Activated CD8-positive, alpha-beta T cell treated with anti-CD3 and anti-CD28 coated beads, Interleukin-2, amount 10 ng/mL, durations not matched to agents 7 days and 5 days (primary cell): ENCODE measurements at regions not wholly inside any gene's neighbourhood (a gene's known extent, or its start where the extent isn't known, plus 50 kb on each side); places are given as distances from the start of the nearest gene placed in this dataset.

Experiments used
- ATAC-seq: fragments of 150-1000 bp; cut with Tn5 transposase; one replicate; pipeline ENCODE4 v1.10.0; 2021; ENCODE audit warnings: moderate library complexity
- CTCF ChIA-PET: fragments of 350-600 bp; sonication (Branson Sonifier 250); formaldehyde crosslinking; loops from one replicate; lab custom pipeline; 2021; ENCODE audit warnings: antibody characterized with exemption; lab: Charles Lee
- POLR2A ChIA-PET: fragments of 350-600 bp; sonication (Branson Sonifier 250); formaldehyde crosslinking; loops from one replicate; lab custom pipeline; 2021; ENCODE audit warnings: antibody characterized with exemption; lab: Charles Lee
- DNase-seq: peaks from one replicate; pipeline ENCODE4 v3.0.0-alpha.2; 2020
- H3K27ac Mint-ChIP-seq: one replicate; pipeline ENCODE4 v1.8.0; 2021; ENCODE audit warnings: mild to moderate bottlenecking, mixed read lengths
- H3K27me3 Mint-ChIP-seq: one replicate; pipeline ENCODE4 v1.8.0; 2021; ENCODE audit warnings: low read depth, mixed read lengths
- H3K36me3 Mint-ChIP-seq: one replicate; pipeline ENCODE4 v1.8.0; 2021; ENCODE audit warnings: low read depth, mixed read lengths
- H3K4me1 Mint-ChIP-seq: one replicate; pipeline ENCODE4 v1.8.0; 2021; ENCODE audit warnings: low read depth, mixed read lengths
- H3K4me3 Mint-ChIP-seq: one replicate; pipeline ENCODE4 v1.8.0; 2021; ENCODE audit warnings: mild to moderate bottlenecking, mixed read lengths
- H3K9me3 Mint-ChIP-seq: one replicate; pipeline ENCODE4 v1.8.0; 2022; ENCODE audit warnings: mixed read lengths; ENCODE audit not compliant: insufficient read depth

DNA sequence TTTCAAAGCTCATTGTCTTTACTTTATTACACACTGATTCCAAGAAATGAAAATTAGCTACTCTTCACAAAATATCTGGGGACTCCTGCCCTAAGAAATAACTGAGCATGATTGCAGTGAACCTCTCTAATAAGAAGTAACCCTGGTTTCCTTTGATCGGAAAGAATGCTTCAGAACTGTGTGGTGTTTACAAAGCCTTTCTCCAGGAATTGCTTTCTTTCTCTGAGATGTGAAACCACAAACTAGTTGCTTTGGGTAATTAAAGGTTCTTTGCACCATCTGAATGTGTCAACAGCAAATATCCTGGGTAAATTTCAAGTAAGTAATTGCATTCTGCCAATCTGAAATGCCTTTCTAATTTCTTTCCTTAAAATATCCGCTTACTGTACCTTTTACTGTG lies 292.9 kb upstream of the SLIT2 start:
- peaks cover 12% of the 10 kb centered on the region for H3K9me3 Mint-ChIP-seq
- H3K4me1 Mint-ChIP-seq: no peaks in the 10 kb centered on the region
- ATAC-seq (no peak), DNase-seq (no peak)
- H3K36me3 Mint-ChIP-seq: no peaks in the 10 kb centered on the region
- CTCF ChIA-PET: no interaction called here
- POLR2A ChIA-PET: no interaction called here
- H3K27me3 Mint-ChIP-seq: no peaks in the 10 kb centered on the region
- H3K4me3 Mint-ChIP-seq: no peak overlapping the region
- no peak overlapping the region for H3K27ac Mint-ChIP-seq

DNA sequence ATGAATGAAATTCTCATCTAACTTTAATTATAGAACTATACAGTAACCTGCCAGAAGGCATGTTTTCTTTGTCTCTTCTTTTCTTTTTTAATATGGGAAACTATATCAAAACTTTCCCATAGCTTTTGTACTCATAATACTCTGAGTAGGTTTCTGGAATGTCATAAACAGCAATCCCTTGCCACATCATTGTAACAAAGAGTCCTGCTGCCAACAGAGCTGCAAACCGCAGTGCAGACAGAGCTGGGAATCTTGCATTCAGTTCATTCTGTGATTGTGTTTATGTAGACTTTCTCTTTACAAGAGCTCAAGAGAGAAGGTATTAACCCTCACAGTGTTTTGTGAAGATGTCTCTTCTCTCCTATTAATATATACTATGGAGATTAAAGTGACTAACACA lies 304.4 kb upstream of the SLIT2 start:
- ATAC-seq (no peak), DNase-seq (no peak)
- no peaks in the 10 kb centered on the region for H3K9me3 Mint-ChIP-seq
- H3K27ac Mint-ChIP-seq: no peak overlapping the region
- H3K4me3 Mint-ChIP-seq: no peak overlapping the region
- H3K4me1 Mint-ChIP-seq: no peaks in the 10 kb centered on the region
- POLR2A ChIA-PET: no interaction called here
- no peaks in the 10 kb centered on the region for H3K36me3 Mint-ChIP-seq
- H3K27me3 Mint-ChIP-seq: no peaks in the 10 kb centered on the region
- CTCF ChIA-PET: no interaction called here

GRCh38 chr4:19945979-19946380 lies 305.7 kb upstream of the SLIT2 start:
- Mint-ChIP-seq H3K27ac (no peak overlapping the region), H3K4me3 (no peak overlapping the region), H3K36me3 (no peaks in the 10 kb centered on the region), H3K9me3 (no peaks in the 10 kb centered on the region), H3K27me3 (no peaks in the 10 kb centered on the region), H3K4me1 (no peaks in the 10 kb centered on the region)
- ChIA-PET CTCF (no interaction called here), POLR2A (no interaction called here)
- DNase-seq (no peak), ATAC-seq (no peak)

GRCh38 chr4:19945501-19945900 lies 306.2 kb upstream of the SLIT2 start:
- CTCF ChIA-PET: no interaction called here
- H3K4me3 Mint-ChIP-seq: no peak overlapping the region
- POLR2A ChIA-PET: no interaction called here

DNA sequence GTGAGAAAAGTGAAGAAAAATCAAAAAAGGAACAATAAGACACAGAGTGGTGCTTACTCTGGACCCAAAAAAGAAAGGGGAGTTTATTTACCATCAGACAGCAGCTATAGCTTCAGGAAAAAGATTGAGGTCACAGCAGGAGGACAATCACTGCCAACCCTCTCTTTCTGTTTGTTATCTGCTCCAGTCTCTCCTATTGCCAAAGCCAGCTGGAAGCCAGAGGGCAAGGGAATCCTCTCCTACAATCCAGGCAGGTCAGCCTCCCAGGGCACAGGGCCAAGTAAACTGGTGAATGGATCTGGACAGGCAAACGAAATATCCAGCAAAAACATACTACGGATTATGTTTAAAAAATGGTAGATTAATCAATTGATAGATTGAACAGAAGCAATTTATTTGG lies 306.9 kb upstream of the SLIT2 start:
- Mint-ChIP-seq H3K4me1 (no peaks in the 10 kb centered on the region), H3K9me3 (no peaks in the 10 kb centered on the region), H3K36me3 (no peaks in the 10 kb centered on the region), H3K27me3 (no peaks in the 10 kb centered on the region), H3K4me3 (no peak overlapping the region), H3K27ac (no peak overlapping the region)
- DNase-seq: no peak
- ChIA-PET POLR2A (no interaction called here), CTCF (no interaction called here)
- ATAC-seq: no peak

More at GRCh38 chr4:19945501-19945900, 306.2 kb upstream of the SLIT2 start:
- no peaks in the 10 kb centered on the region for H3K36me3 Mint-ChIP-seq
- no peak overlapping the region for H3K27ac Mint-ChIP-seq
- no peak for ATAC-seq
- H3K27me3 Mint-ChIP-seq: no peaks in the 10 kb centered on the region
- no peaks in the 10 kb centered on the region for H3K9me3 Mint-ChIP-seq
- no peaks in the 10 kb centered on the region for H3K4me1 Mint-ChIP-seq
- DNase-seq: no peak

GRCh38 chr4:19944251-19944650 lies 307.5 kb upstream of the SLIT2 start:
- Mint-ChIP-seq H3K27me3 (no peaks in the 10 kb centered on the region), H3K9me3 (no peaks in the 10 kb centered on the region), H3K27ac (no peak overlapping the region), H3K4me3 (no peak overlapping the region), H3K36me3 (no peaks in the 10 kb centered on the region), H3K4me1 (no peaks in the 10 kb centered on the region)
- ATAC-seq (no peak), DNase-seq (no peak)
- ChIA-PET POLR2A (no interaction called here), CTCF (no interaction called here)

GRCh38 chr4:19941434-19941833 lies 310.3 kb upstream of the SLIT2 start:
- Mint-ChIP-seq H3K9me3 (no peaks in the 10 kb centered on the region), H3K4me3 (no peak overlapping the region), H3K27ac (no peak overlapping the region), H3K36me3 (no peaks in the 10 kb centered on the region), H3K4me1 (no peaks in the 10 kb centered on the region), H3K27me3 (no peaks in the 10 kb centered on the region)
- CTCF ChIA-PET: no interaction called here
- ATAC-seq (no peak), DNase-seq (no peak)
- POLR2A ChIA-PET: no interaction called here

DNA sequence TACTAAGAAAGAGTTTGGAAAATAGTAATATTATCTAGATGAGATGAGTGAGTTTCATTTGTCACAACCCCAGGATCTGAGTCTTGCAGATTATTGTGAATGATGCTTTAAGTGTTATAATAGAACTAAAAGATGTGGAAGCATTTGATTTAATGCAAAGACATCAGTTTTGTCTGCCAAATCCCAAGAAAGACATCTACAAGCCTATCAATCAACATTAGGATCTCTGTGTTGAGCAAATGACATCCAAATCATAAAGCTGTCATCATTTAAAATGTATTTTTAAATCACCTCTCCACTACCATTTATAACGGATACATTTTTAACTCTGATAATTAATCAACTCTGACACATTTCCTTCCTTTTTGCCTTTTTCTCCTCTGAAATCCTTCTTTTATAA lies 310.8 kb upstream of the SLIT2 start:
- Mint-ChIP-seq H3K27ac (no peak overlapping the region), H3K27me3 (no peaks in the 10 kb centered on the region), H3K36me3 (no peaks in the 10 kb centered on the region), H3K4me3 (no peak overlapping the region), H3K4me1 (no peaks in the 10 kb centered on the region), H3K9me3 (no peaks in the 10 kb centered on the region)
- DNase-seq (no peak), ATAC-seq (no peak)
- ChIA-PET CTCF (no interaction called here), POLR2A (no interaction called here)

DNA sequence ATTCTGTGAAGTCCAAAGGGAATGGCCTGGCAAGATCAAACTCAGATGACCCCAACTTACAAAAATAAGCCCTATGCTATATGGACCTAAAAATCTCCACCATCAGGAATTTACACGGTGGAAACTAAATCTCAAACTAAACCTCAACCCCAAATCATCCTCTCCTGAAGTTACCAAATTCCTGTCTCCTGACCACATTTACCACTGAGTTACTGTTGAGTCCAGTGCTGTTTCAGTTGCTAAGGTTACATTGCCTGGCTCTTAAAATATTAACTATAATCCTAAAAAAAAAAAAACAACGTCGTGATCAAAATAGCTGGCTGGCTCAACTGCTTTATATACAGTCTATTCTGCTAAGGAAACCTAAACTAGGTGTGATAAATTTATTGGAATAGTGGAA lies 315.2 kb upstream of the SLIT2 start:
- ATAC-seq (no peak), DNase-seq (no peak)
- POLR2A ChIA-PET: no interaction called here
- H3K36me3 Mint-ChIP-seq: no peaks in the 10 kb centered on the region
- CTCF ChIA-PET: no interaction called here
- H3K27me3 Mint-ChIP-seq: no peaks in the 10 kb centered on the region
- H3K27ac Mint-ChIP-seq: no peak overlapping the region
- no peaks in the 10 kb centered on the region for H3K4me1 Mint-ChIP-seq
- H3K9me3 Mint-ChIP-seq: peaks cover 5% of the 10 kb centered on the region
- no peak overlapping the region for H3K4me3 Mint-ChIP-seq

- Mint-ChIP-seq H3K36me3 (no peaks in the 10 kb centered on the region), H3K27ac (no peak overlapping the region)
Measured at GRCh38 chr4:19930742-19931141, 321.0 kb upstream of the SLIT2 start.

DNA sequence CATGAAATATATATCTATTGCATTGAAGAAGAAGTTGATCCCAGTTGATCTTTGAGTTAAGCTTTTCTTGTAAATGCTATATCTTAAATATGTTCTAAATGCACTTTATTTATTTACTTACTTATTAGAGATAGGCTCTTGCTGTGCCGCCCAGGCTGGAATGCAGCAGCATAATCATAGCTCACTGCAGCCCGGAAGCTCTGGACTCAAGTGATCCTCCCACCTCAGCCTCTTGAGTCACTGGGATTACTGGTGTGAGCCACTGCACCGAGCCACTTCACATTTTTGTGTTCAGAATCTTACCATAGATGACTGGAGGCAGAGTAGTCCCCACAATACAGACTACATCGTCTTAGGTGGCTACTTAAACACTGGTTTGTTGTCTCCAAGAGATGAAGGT lies 324.3 kb upstream of the SLIT2 start:
- H3K9me3 Mint-ChIP-seq: peaks cover 6% of the 10 kb centered on the region
- H3K4me3 Mint-ChIP-seq: no peak overlapping the region
- no peak for ATAC-seq
- no peaks in the 10 kb centered on the region for H3K27me3 Mint-ChIP-seq
- DNase-seq: no peak
- no peak overlapping the region for H3K27ac Mint-ChIP-seq
- ChIA-PET POLR2A (interaction anchor here (0.6 kb wide), 1 partner anchor 46 kb away, joined by 3 read pairs; no protein-coding TSS in a partner anchor), CTCF (no interaction called here)
- no peaks in the 10 kb centered on the region for H3K4me1 Mint-ChIP-seq
- H3K36me3 Mint-ChIP-seq: no peaks in the 10 kb centered on the region

More at GRCh38 chr4:19930742-19931141, 321.0 kb upstream of the SLIT2 start:
- ChIA-PET POLR2A (no interaction called here), CTCF (no interaction called here)
- H3K4me1 Mint-ChIP-seq: no peaks in the 10 kb centered on the region
- H3K9me3 Mint-ChIP-seq: peaks cover 6% of the 10 kb centered on the region
- no peak overlapping the region for H3K4me3 Mint-ChIP-seq
- ATAC-seq (no peak), DNase-seq (no peak)
- H3K27me3 Mint-ChIP-seq: no peaks in the 10 kb centered on the region

GRCh38 chr4:19925516-19925915 lies 326.2 kb upstream of the SLIT2 start:
- DNase-seq (no peak), ATAC-seq (no peak)
- Mint-ChIP-seq H3K4me1 (no peaks in the 10 kb centered on the region), H3K9me3 (no peaks in the 10 kb centered on the region), H3K27ac (no peak overlapping the region), H3K4me3 (no peak overlapping the region), H3K36me3 (no peaks in the 10 kb centered on the region), H3K27me3 (no peaks in the 10 kb centered on the region)
- ChIA-PET POLR2A (no interaction called here), CTCF (no interaction called here)

DNA sequence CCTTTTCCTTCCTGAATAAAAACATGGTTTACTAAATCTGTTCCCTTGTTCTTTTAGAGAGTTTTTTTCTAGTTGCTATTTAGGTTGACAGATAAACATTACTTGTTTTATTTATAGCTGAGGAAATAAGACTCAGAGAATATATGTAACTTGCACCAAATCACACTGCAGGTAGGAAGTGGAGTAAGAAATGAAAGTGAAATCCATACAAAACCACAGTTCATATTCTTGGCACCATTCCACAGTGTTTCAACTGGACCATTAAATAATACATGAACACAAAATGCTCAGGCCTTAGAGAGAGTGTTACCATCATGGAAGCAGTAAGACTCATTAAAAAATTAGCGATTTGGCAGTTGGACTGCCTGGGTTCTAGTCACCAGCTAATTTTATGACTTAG lies 326.9 kb upstream of the SLIT2 start:
- CTCF ChIA-PET: no interaction called here
- H3K4me1 Mint-ChIP-seq: no peaks in the 10 kb centered on the region
- no peak overlapping the region for H3K27ac Mint-ChIP-seq
- no peak overlapping the region for H3K4me3 Mint-ChIP-seq
- DNase-seq (no peak), ATAC-seq (no peak)
- no peaks in the 10 kb centered on the region for H3K27me3 Mint-ChIP-seq
- POLR2A ChIA-PET: no interaction called here
- no peaks in the 10 kb centered on the region for H3K36me3 Mint-ChIP-seq
- no peaks in the 10 kb centered on the region for H3K9me3 Mint-ChIP-seq
